Smooth muscle cell (in vitro differentiated cells): ENCODE measurements at regions not wholly inside any gene's neighbourhood (a gene's known extent, or its start where the extent isn't known, plus 50 kb on each side); places are given as distances from the start of the nearest gene placed in this dataset.
A peak's percentile ranks its signal among the peaks of the same experiment; 100 is the strongest.

Source experiments
- DNase-seq: peaks from one replicate; lab custom pipeline; 2025; ENCODE audit not compliant: unreplicated experiment; lab: John Stamatoyannopoulos, UW
- H2AFZ ChIP-seq: fragments of 200-600 bp; sonication (generic); 2 replicates; pipeline ENCODE4 v1.6.0; 2016; ENCODE audit warnings: antibody characterized with exemption, low read depth, mild to moderate bottlenecking
- H3F3A ChIP-seq: fragments of 200-600 bp; sonication (generic); 2 replicates; pipeline ENCODE4 v1.6.0; 2017; ENCODE audit warnings: antibody characterized with exemption, low read depth
- H3K27ac ChIP-seq: fragments of 200-600 bp; sonication (generic); 2 replicates; pipeline ENCODE4 v1.5.1; 2016; ENCODE audit warnings: low read depth, mild to moderate bottlenecking
- H3K27me3 ChIP-seq: fragments of 200-600 bp; sonication (generic); 2 replicates; pipeline ENCODE4 v1.6.1; 2016; ENCODE audit warnings: low read depth, mild to moderate bottlenecking
- H3K36me3 ChIP-seq: fragments of 200-600 bp; sonication (generic); 2 replicates; pipeline ENCODE4 v1.5.1; 2016; ENCODE audit warnings: low read depth
- H3K4me1 ChIP-seq: fragments of 200-600 bp; sonication (generic); 2 replicates; pipeline ENCODE4 v1.5.1; 2016; ENCODE audit warnings: low read depth
- H3K4me2 ChIP-seq: fragments of 200-600 bp; sonication (generic); 2 replicates; pipeline ENCODE4 v1.6.0; 2016; ENCODE audit warnings: mild to moderate bottlenecking
- H3K4me3 ChIP-seq: fragments of 200-600 bp; sonication (generic); 2 replicates; pipeline ENCODE4 v1.5.1; 2016; ENCODE audit warnings: mild to moderate bottlenecking
- H3K79me2 ChIP-seq: fragments of 200-600 bp; sonication (generic); 2 replicates; pipeline ENCODE4 v1.6.0; 2016; ENCODE audit warnings: low read depth, mild to moderate bottlenecking
- H3K9ac ChIP-seq: fragments of 200-600 bp; sonication (generic); 2 replicates; pipeline ENCODE4 v1.6.0; 2016; ENCODE audit warnings: low read depth
- H3K9me3 ChIP-seq: fragments of 200-600 bp; sonication (generic); replicated peaks from 2 replicates; pipeline ENCODE4 v1.5.1; 2016; ENCODE audit warnings: low read depth
- H4K20me1 ChIP-seq: fragments of 200-600 bp; sonication (generic); 2 replicates; pipeline ENCODE4 v1.6.0; 2016; ENCODE audit warnings: low read depth
- CTCF ChIP-seq: fragments of 200-600 bp; sonication (generic); IDR thresholded peaks from 2 replicates; pipeline ENCODE4 v1.5.1; 2017; ENCODE audit warnings: borderline replicate concordance, mild to moderate bottlenecking, antibody characterized with exemption; ENCODE audit not compliant: insufficient read depth, poor library complexity, severe bottlenecking
- WGBS: methylation state at CpG from one replicate; pipeline ENCODE4 v1.1.7; 2016; ENCODE audit warnings: low lambda C conversion rate; 5-methylcytosine and 5-hydroxymethylcytosine counted together

- H3K9ac ChIP-seq, result no peak overlapping the region
- no peak for DNase-seq
- 56% methylated on average over 1 of the region's 1 CpG for WGBS
- no peaks in the 10 kb centered on the region for H3K4me1 ChIP-seq
- no peak overlapping the region for H2AFZ ChIP-seq
- no peak overlapping the region for H3K4me3 ChIP-seq
- no peaks in the 10 kb centered on the region for H4K20me1 ChIP-seq
- no peaks in the 10 kb centered on the region for H3F3A ChIP-seq
- H3K79me2 ChIP-seq, result no peaks in the 10 kb centered on the region
- H3K27me3 ChIP-seq, result no peaks in the 10 kb centered on the region
- peak overlapping the region; percentile 34 for H3K27ac ChIP-seq
- TF ChIP-seq CTCF, result no peak
- no peak overlapping the region for H3K4me2 ChIP-seq
- H3K9me3 ChIP-seq, result no peaks in the 10 kb centered on the region
- no peaks in the 10 kb centered on the region for H3K36me3 ChIP-seq
Observed at GRCh38 chr18:72161691-72162090, 382.5 kb downstream of the CBLN2 start.

- no peak overlapping the region for H2AFZ ChIP-seq
- 57% methylated on average over 5 of the region's 5 CpGs for WGBS
- H3K27me3 ChIP-seq, result no peaks in the 10 kb centered on the region
- H3K4me3 ChIP-seq, result no peak overlapping the region
- H3K9ac ChIP-seq, result no peak overlapping the region
- peak overlapping the region; percentile 34 for H3K27ac ChIP-seq
- no peaks in the 10 kb centered on the region for H3K79me2 ChIP-seq
- no peaks in the 10 kb centered on the region for H3K9me3 ChIP-seq
- H4K20me1 ChIP-seq, result no peaks in the 10 kb centered on the region
- DNase-seq, result no peak
- no peak for TF ChIP-seq CTCF
- no peak overlapping the region for H3K4me2 ChIP-seq
- H3K36me3 ChIP-seq, result no peaks in the 10 kb centered on the region
- H3K4me1 ChIP-seq, result no peaks in the 10 kb centered on the region
- no peaks in the 10 kb centered on the region for H3F3A ChIP-seq
Observed at GRCh38 chr18:72160510-72161445, 383.4 kb downstream of the CBLN2 start.

- no peak overlapping the region for H2AFZ ChIP-seq
- H4K20me1 ChIP-seq, result no peaks in the 10 kb centered on the region
- no peak overlapping the region for H3K4me2 ChIP-seq
- no peak overlapping the region for H3K27ac ChIP-seq
- H3K9ac ChIP-seq, result no peak overlapping the region
- H3K27me3 ChIP-seq, result no peaks in the 10 kb centered on the region
- no peaks in the 10 kb centered on the region for H3K79me2 ChIP-seq
- 82% methylated on average over 5 of the region's 5 CpGs for WGBS
- no peak overlapping the region for H3K4me3 ChIP-seq
- no peaks in the 10 kb centered on the region for H3K36me3 ChIP-seq
- no peak for DNase-seq
- no peaks in the 10 kb centered on the region for H3K9me3 ChIP-seq
- H3F3A ChIP-seq, result no peaks in the 10 kb centered on the region
- H3K4me1 ChIP-seq, result no peaks in the 10 kb centered on the region
- TF ChIP-seq CTCF, result no peak
Observed at GRCh38 chr18:72155327-72155726, 388.8 kb downstream of the CBLN2 start.

- Histone ChIP-seq H2AFZ (no peak overlapping the region), H3K9ac (no peak overlapping the region), H3K9me3 (no peaks in the 10 kb centered on the region), H3K36me3 (no peaks in the 10 kb centered on the region), H3K4me2 (no peak overlapping the region), H3F3A (no peaks in the 10 kb centered on the region), H3K4me1 (no peaks in the 10 kb centered on the region), H3K4me3 (no peak overlapping the region), H3K27ac (no peak overlapping the region), H4K20me1 (no peaks in the 10 kb centered on the region), H3K79me2 (no peaks in the 10 kb centered on the region), H3K27me3 (no peaks in the 10 kb centered on the region)
- 81% methylated on average over 2 of the region's 2 CpGs for WGBS
- DNase-seq, result no peak
- TF ChIP-seq CTCF, result no peak
Observed at GRCh38 chr18:72154926-72155325, 389.2 kb downstream of the CBLN2 start.
